NCI-H748 treated with DMSO at 0.1 percent for 48 hours (cell line): ENCODE measurements at regions not wholly inside any gene's neighbourhood (a gene's known extent, or its start where the extent isn't known, plus 50 kb on each side); places are given as distances from the start of the nearest gene placed in this dataset.

Experiments
- DNase-seq: peaks from one replicate; lab custom pipeline; 2025; lab: John Stamatoyannopoulos, UW

- DNase-seq, result no peak
Observed at GRCh38 chr15:91678003-91678402, 175.5 kb upstream of the SLCO3A1 start.

GRCh38 chr15:91679447-91679846 is 174.1 kb upstream of the SLCO3A1 start:
- DNase-seq, result no peak

DNA sequence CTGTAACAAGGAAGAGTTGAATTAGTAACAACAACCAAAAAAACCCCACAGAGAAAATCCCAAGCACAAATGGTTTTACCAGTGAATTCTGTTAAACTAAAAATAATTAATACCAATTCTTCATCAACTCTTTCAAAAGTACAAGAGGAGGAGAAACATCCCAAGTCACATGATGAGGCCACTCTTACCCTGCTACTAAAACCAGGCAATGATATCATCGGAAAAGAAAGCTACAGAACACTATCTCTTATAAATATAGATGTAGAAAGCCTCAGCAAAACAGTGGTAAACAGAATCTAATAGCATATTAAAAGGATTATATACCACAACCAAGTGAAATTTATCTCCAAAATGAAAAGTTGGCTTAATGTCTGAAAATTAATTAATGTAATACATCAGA is 168.1 kb upstream of the SLCO3A1 start:
- DNase-seq, result no peak

DNA sequence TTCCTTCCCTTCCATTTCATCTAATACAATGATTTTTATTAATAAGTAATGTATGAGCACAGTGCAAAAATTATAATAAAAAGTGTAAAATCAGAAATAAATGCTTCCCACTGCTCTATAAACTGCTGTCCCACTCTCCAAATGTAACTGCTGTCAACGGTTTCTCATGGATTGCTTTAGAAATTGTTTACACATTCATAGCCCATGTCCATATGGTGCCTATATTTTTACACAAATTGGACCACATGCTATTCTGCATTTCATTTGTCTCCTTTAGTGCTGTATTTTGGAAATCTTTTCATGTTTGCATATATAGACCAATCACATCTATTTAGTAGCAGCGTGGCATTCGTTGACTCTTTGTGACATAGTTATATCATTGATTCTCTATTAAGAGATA is 164.7 kb upstream of the SLCO3A1 start:
- DNase-seq, result no peak

DNA sequence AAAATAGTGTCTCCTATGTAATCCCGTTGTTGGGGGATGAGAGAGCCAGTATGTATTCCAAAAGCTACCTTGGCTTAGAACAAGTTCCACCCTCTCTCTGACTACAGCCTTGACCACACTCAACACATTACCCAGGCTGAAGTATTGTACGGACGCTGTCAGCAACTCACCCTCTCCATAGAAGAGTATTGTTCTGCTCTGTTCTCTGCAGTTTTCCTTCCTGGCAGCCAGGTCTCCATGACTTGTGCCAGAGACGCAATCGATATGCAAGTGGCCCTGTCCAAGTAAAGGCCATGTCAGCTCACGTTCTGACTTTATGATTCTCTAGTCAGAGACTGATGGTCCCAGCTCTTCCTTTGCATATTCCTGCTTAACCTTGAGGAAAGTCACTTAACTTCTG is 164.1 kb upstream of the SLCO3A1 start:
- DNase-seq, result no peak

DNA sequence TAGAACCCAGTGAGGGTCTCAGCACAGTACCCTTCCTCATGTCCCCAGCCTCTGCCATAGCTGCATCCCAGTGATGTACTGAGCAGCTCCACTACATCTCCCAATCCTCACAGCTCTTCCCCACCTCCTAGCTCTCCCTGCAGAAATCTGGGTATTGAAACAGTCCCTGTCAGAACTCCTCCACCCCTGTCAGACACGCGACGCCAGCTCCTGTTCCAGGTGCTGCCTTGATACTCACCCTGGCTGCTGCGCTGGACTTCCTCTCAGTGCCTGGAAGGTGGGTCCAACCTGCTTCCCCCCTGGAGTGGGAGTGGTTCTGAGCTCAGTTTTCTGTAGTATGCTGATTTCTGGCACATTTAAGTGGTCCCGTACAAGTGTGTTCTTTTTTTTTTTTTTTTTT is 160.9 kb upstream of the SLCO3A1 start:
- DNase-seq, result no peak

- no peak for DNase-seq
Observed at GRCh38 chr15:91694131-91694830, 159.2 kb upstream of the SLCO3A1 start.

DNA sequence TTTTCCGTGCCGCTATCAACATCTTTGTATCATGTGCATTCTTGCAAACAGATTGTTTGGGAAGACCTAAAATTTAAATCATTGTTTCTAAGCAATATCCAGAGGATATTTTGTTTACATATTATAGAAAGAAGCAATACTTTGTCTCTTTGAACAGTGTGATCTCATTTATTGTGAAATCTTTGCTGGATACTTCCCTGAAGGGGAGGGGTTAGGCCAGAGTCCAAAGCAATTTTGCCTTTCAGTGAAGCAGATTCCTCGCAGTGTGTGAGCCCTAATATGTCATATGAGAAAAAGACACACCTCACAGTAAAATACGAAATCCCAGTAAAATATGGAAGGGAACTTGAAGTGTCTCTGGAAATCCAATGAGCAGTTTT is 158.7 kb upstream of the SLCO3A1 start:
- DNase-seq, result no peak

GRCh38 chr15:91695799-91696198 is 157.7 kb upstream of the SLCO3A1 start:
- DNase-seq, result no peak

- no peak for DNase-seq
Observed at GRCh38 chr15:91696981-91697380, 156.5 kb upstream of the SLCO3A1 start.

DNA sequence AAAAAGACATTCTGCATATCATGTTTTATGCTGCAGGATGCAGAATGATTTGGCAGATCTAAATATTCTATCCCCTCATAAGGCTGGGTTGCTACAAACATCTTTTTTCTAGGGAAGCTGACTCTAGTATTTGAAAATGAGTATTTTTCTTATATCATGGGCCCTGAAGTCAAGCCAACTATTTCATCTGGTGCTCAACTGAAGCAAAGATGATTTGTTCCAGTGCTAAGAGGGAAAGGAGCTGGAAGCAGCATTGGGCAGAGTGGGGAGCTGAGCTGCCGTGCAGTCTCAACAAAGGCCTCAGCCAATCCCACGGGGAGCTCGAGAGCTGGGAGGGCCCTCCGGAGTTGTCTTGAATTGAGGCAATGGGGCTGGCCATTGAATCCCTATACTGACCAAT is 155.3 kb upstream of the SLCO3A1 start:
- no peak for DNase-seq

GRCh38 chr15:91699741-91700140 is 153.8 kb upstream of the SLCO3A1 start:
- DNase-seq, result no peak

DNA sequence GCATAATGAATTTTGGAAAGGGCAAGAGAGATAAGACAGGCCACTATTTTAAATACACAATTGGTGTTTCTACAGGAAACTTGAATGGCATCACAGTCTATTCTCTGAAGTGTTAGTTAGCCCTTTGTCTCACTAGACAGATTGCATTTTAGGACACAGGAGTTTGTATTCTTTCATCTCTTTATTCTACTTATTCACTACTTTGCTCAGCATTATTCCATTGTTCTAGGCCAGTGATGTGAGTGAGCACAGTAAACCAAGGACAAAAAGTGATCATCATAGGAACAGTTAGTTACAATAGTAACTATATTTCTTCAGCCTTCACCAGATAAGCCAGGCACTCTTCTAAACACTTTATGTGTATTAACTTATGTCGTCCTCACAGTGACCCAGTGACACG is 150.2 kb upstream of the SLCO3A1 start:
- DNase-seq, result no peak

DNA sequence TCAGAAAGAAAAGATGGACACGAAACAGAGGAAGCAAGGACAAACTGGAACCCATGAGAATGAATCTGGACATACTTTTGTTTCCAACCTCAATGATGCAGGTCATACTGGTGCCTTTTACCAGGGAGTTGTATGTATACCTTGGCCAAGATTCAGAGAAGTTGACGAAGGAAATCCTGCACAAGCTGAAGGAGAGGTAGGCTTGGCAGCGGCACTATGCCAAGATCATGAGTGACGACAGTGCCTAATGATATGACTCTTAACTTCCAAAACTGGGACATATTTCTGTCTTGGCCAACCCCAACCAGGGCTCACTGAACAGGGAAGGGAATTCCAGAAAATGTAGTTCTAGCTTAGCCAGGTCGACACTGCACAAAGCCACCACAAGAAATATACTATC is 149.2 kb upstream of the SLCO3A1 start:
- DNase-seq, result no peak

DNA sequence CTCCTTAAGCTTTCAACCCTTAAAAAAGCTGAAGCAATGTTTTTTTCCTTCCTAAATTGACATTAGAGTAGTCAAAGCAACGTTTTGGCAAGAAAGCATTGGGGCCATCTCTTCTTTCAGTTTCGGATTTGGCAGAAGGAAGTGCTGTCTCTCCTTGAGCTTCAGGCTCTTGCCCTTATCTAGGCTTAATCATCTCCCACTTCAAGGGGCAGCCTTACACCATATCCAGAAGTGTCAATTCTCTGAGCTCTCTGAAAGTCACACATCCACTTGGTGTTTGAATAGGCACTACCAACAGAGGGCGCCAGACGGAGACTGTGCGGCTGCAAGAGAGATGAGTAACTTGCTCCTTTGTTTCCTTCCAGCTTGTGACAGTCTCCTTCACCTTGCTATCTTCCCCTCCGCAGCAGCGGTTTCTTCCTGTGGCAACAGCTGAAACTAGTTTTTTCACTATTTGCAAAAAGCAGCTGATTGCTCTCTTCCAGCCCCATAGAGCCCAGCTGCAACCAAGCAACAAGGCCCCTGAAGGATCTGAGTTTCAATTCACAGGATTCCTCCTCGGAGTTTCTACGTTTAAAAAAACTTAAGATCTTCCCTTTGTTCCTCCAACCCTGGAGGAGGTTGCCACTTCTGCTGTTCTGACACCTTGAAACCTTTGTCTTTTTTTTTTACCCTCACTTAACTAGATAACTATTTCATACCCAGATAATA is 147.0 kb upstream of the SLCO3A1 start:
- DNase-seq, result peak; percentile 70

GRCh38 chr15:91710080-91710698 is 143.3 kb upstream of the SLCO3A1 start:
- no peak for DNase-seq

DNA sequence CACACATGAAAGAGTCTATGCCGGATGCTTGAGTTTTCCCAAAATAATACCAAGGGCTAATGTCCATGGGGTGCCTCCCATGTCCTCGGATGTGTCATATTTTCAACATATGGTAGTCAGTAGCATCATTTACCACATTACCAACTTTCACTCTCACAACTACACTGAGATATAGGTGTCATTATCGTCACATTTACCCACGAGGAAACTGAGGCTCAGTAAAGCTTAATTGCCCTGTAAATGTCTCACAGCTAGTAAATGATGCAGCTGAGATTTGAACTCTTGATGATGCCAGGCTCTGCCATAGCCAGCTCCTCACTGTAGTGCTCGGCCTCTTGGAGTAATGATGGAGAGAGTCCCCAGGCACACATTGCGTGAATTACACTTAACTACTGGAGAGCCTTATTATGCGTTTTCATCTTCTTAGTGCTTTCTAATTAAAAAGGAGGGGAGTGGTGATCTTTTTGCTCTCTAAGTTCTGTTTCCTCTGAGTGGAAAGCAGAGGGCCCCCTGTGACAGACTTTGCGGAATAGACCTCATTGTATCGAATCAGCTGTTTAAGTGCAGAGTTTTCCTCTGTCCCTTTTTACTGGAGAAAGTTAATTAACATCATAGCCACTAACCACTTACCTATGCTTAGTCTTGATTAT is 142.0 kb upstream of the SLCO3A1 start:
- no peak for DNase-seq

DNA sequence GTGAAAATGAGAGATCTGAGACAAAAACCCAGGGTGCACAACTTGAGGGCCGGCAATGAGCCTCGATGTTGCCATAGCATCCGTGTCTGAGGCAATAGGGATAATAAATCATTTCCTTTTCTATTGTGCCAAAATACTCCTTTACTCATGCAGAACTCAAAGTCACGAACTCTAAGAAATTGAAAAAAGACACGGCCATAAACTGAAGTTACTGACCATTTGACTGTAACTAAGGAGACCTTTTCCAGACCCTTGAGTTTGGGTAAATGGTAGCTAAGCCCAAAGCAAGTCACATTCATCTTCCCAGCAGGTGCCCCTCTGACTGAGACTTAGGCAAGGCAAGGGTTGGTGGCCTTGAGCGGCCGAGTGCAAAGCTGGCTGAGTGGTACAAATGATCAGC is 141.2 kb upstream of the SLCO3A1 start:
- no peak for DNase-seq

GRCh38 chr15:91716536-91716935 is 137.0 kb upstream of the SLCO3A1 start:
- no peak for DNase-seq

GRCh38 chr15:91717811-91718210 is 135.7 kb upstream of the SLCO3A1 start:
- DNase-seq, result no peak

- no peak for DNase-seq
Observed at GRCh38 chr15:91723959-91724358, 129.5 kb upstream of the SLCO3A1 start.

DNA sequence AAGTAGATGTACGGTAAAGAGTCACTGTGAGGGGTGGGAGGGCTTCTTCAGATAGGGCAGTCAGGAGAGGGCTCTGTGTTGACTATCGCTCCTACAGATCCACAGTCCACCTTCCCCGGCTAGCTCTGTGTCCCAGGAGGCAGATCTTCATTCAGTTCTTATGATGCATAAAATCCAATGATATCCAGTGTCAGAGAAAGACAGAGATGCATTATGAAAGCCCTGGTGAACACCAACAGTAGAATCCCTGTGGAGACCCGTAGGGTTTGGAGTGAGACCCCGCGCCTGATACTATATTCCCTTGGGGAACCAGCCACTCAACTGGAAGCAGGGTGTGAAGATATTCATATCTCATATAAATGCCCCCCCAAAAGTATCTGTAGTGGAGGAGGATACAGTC is 119.8 kb upstream of the SLCO3A1 start:
- no peak for DNase-seq
